RWPE1 (cell line): ENCODE measurements at regions not wholly inside any gene's neighbourhood (a gene's known extent, or its start where the extent isn't known, plus 50 kb on each side); places are given as distances from the start of the nearest gene placed in this dataset.

Experiments
- CTCF ChIA-PET: fragments of 350-600 bp; sonication (Branson Sonifier 250); formaldehyde crosslinking; extraction: SDS; loops from one replicate; lab custom pipeline; 2021; lab: Yijun Ruan, JAX
- POLR2A ChIA-PET: fragments of 400-600 bp; formaldehyde crosslinking; extraction: SDS; loops from one replicate; lab custom pipeline; 2020; ENCODE audit warnings: antibody characterized with exemption; ENCODE audit not compliant: low non-redundant PET; lab: Yijun Ruan, JAX
- DNase-seq: peaks from one replicate; pipeline ENCODE4 v3.0.0; 2012; ENCODE audit warnings: low spot score
- H3K27ac ChIP-seq: fragments of 450-650 bp; 2 replicates; pipeline ENCODE4 v1.5.1; 2017
- CTCF ChIP-seq: fragments of 450-650 bp; conservative IDR thresholded peaks from 2 replicates; pipeline ENCODE4 v1.5.1; 2017; ENCODE audit warnings: low read depth, mild to moderate bottlenecking

GRCh38 chr6:3900744-3901336 is 51.7 kb downstream of the FAM50B start:
- TF ChIP-seq CTCF = no peak
- ChIA-PET CTCF (interaction anchor here (0.6 kb wide), 1 partner anchor 32 kb away, joined by 3 read pairs; no protein-coding TSS in a partner anchor), POLR2A (interaction anchor here (0.5 kb wide), 1 partner anchor 121 kb away, joined by 3 read pairs; no protein-coding TSS in a partner anchor)
- no peak for DNase-seq
- no peak overlapping the region for H3K27ac ChIP-seq

- POLR2A ChIA-PET = no interaction called here
- DNase-seq = no peak
- CTCF ChIA-PET = interaction anchor here (0.6 to 1.3 kb wide), 2 partner anchors 30 to 134 kb away, joined by 5 read pairs; no protein-coding TSS in a partner anchor
- no peak for TF ChIP-seq CTCF
- no peak overlapping the region for H3K27ac ChIP-seq
These were observed 53.9 kb downstream of the FAM50B start for GRCh38 chr6:3902871-3903648.

GRCh38 chr6:3904518-3904917 is 55.3 kb downstream of the FAM50B start:
- TF ChIP-seq CTCF = no peak
- POLR2A ChIA-PET = no interaction called here
- DNase-seq = no peak
- no peak overlapping the region for H3K27ac ChIP-seq
- CTCF ChIA-PET = interaction anchor here (0.6 kb wide), 1 partner anchor 32 kb away, joined by 4 read pairs; no protein-coding TSS in a partner anchor

- H3K27ac ChIP-seq = no peak overlapping the region
- DNase-seq = no peak
- ChIA-PET CTCF (interaction anchor here (1.4 kb wide), 1 partner anchor 56 kb away, joined by 4 read pairs; no protein-coding TSS in a partner anchor), POLR2A (no interaction called here)
- TF ChIP-seq CTCF = no peak
These were observed 57.0 kb downstream of the FAM50B start for GRCh38 chr6:3905945-3906845.

- DNase-seq = no peak
- no peak overlapping the region for H3K27ac ChIP-seq
- ChIA-PET CTCF (interaction anchor here (1.4 kb wide), 1 partner anchor 57 kb away, joined by 4 read pairs; no protein-coding TSS in a partner anchor), POLR2A (no interaction called here)
- no peak for TF ChIP-seq CTCF
These were observed 57.6 kb downstream of the FAM50B start for GRCh38 chr6:3906846-3907151.

- CTCF ChIA-PET = interaction anchor here (0.6 to 1.8 kb wide), 2 partner anchors 43 to 83 kb away, joined by 5 read pairs; no protein-coding TSS in a partner anchor
- no peak overlapping the region for H3K27ac ChIP-seq
- TF ChIP-seq CTCF = no peak
- POLR2A ChIA-PET = no interaction called here
- no peak for DNase-seq
These were observed 59.0 kb downstream of the FAM50B start for GRCh38 chr6:3908223-3908622.
